ENCODE measurements at regions not wholly inside any gene's neighbourhood (a gene's known extent, or its start where the extent isn't known, plus 50 kb on each side); places are given as distances from the start of the nearest gene placed in this dataset.

- no peaks in the 10 kb centered on the region for H3K9me3 ChIP-seq (ENCODE audit: control insufficient read depth, low read length)
Observed at GRCh38 chr9:13447843-13448422, 168.4 kb upstream of the MPDZ start.

GRCh38 chr9:13446938-13447842 is 167.7 kb upstream of the MPDZ start:
- H3K4me2 ChIP-seq (ENCODE audit: low read length, poor library complexity, severe bottlenecking) = no peak overlapping the region
- no peak overlapping the region for H4K91ac ChIP-seq (ENCODE audit: low read length)
- H3K9ac ChIP-seq (ENCODE audit: low read length) = peak overlapping the region; percentile 64
- H3K4me1 ChIP-seq (ENCODE audit: control insufficient read depth, insufficient read depth, low read depth, low read length) = no peaks in the 10 kb centered on the region
- H2BK5ac ChIP-seq (ENCODE audit: low read depth, low read length, poor library complexity, severe bottlenecking) = no peak overlapping the region
- H3K9me3 ChIP-seq (ENCODE audit: control insufficient read depth, low read length) = no peaks in the 10 kb centered on the region
- no peak overlapping the region for H3K18ac ChIP-seq (ENCODE audit: low read depth in 1 of 2, low read length in 2 of 2)
- H2BK12ac ChIP-seq (ENCODE audit: low read length in 2 of 2) = no peak overlapping the region
- H3K14ac ChIP-seq (ENCODE audit: low read length in 2 of 2) = no peak overlapping the region
- H3K23ac ChIP-seq (ENCODE audit: low read length in 2 of 2) = no peak overlapping the region
- no peak overlapping the region for H2BK120ac ChIP-seq (ENCODE audit: low read depth, low read length)
- no peaks in the 10 kb centered on the region for H3K79me1 ChIP-seq (replicated peaks; ENCODE audit: low read length, poor library complexity, severe bottlenecking)
- H3K4me3 ChIP-seq (ENCODE audit: insufficient read depth in 1 of 2, low read depth in 1 of 2, low read length in 2 of 2) = peak overlapping the region in 1 of 2 experiments; percentile 29
- no peak overlapping the region for H4K8ac ChIP-seq (ENCODE audit: low read length)
- no peak overlapping the region for H3K4ac ChIP-seq (ENCODE audit: low read depth in 1 of 2, low read length in 2 of 2)
- no peak overlapping the region for H2BK15ac ChIP-seq (ENCODE audit: low read depth, poor library complexity, severe bottlenecking)
- H3K27ac ChIP-seq (ENCODE audit: low read length, poor library complexity, severe bottlenecking) = no peak overlapping the region
- no peak for DNase-seq
- no peak overlapping the region for H2AK5ac ChIP-seq (ENCODE audit: low read length, severe bottlenecking)
- no peaks in the 10 kb centered on the region for H3K27me3 ChIP-seq (ENCODE audit: control insufficient read depth in 1 of 2, insufficient read depth in 1 of 2, low read length in 2 of 2)
- WGBS = 100% methylated on average over 3 of the region's 5 CpGs
- no peaks in the 10 kb centered on the region for H3K36me3 ChIP-seq (ENCODE audit: control insufficient read depth in 1 of 2, insufficient read depth in 2 of 2, low read depth in 1 of 2, low read length in 2 of 2)
- no peak overlapping the region for H2AFZ ChIP-seq (ENCODE audit: low read depth, low read length)

More at GRCh38 chr9:13447843-13448422, 168.4 kb upstream of the MPDZ start:
- WGBS = 66% methylated on average over 3 of the region's 3 CpGs
- Histone ChIP-seq H3K4me2 (ENCODE audit: low read length, poor library complexity, severe bottlenecking) (no peak overlapping the region), H3K27ac (ENCODE audit: low read length, poor library complexity, severe bottlenecking) (no peak overlapping the region), H3K4ac (ENCODE audit: low read depth in 1 of 2, low read length in 2 of 2) (no peak overlapping the region), H3K36me3 (ENCODE audit: control insufficient read depth in 1 of 2, insufficient read depth in 2 of 2, low read depth in 1 of 2, low read length in 2 of 2) (no peaks in the 10 kb centered on the region), H3K23ac (ENCODE audit: low read length in 2 of 2) (no peak overlapping the region), H2BK5ac (ENCODE audit: low read depth, low read length, poor library complexity, severe bottlenecking) (no peak overlapping the region), H2BK15ac (ENCODE audit: low read depth, poor library complexity, severe bottlenecking) (no peak overlapping the region), H2AFZ (ENCODE audit: low read depth, low read length) (no peak overlapping the region), H3K4me3 (ENCODE audit: insufficient read depth in 1 of 2, low read depth in 1 of 2, low read length in 2 of 2) (no peak overlapping the region), H3K27me3 (ENCODE audit: control insufficient read depth in 1 of 2, insufficient read depth in 1 of 2, low read length in 2 of 2) (no peaks in the 10 kb centered on the region), H4K91ac (ENCODE audit: low read length) (no peak overlapping the region), H3K79me1 (replicated peaks; ENCODE audit: low read length, poor library complexity, severe bottlenecking) (no peaks in the 10 kb centered on the region), H3K14ac (ENCODE audit: low read length in 2 of 2) (no peak overlapping the region), H2BK120ac (ENCODE audit: low read depth, low read length) (no peak overlapping the region), H2BK12ac (ENCODE audit: low read length in 2 of 2) (no peak overlapping the region), H3K9ac (ENCODE audit: low read length) (no peak overlapping the region), H3K18ac (ENCODE audit: low read depth in 1 of 2, low read length in 2 of 2) (no peak overlapping the region), H2AK5ac (ENCODE audit: low read length, severe bottlenecking) (no peak overlapping the region), H3K4me1 (ENCODE audit: control insufficient read depth, insufficient read depth, low read depth, low read length) (no peaks in the 10 kb centered on the region), H4K8ac (ENCODE audit: low read length) (no peak overlapping the region)
- no peak for DNase-seq

GRCh38 chr9:13446286-13446937 is 166.9 kb upstream of the MPDZ start:
- H3K79me1 ChIP-seq (replicated peaks; ENCODE audit: low read length, poor library complexity, severe bottlenecking) = no peaks in the 10 kb centered on the region
- H3K4ac ChIP-seq (ENCODE audit: low read depth in 1 of 2, low read length in 2 of 2) = no peak overlapping the region
- H3K18ac ChIP-seq (ENCODE audit: low read depth in 1 of 2, low read length in 2 of 2) = no peak overlapping the region
- no peaks in the 10 kb centered on the region for H3K4me1 ChIP-seq (ENCODE audit: control insufficient read depth, insufficient read depth, low read depth, low read length)
- H3K9ac ChIP-seq (ENCODE audit: low read length) = peak overlapping the region; percentile 6
- DNase-seq = no peak
- no peak overlapping the region for H3K14ac ChIP-seq (ENCODE audit: low read length in 2 of 2)
- H2AFZ ChIP-seq (ENCODE audit: low read depth, low read length) = no peak overlapping the region
- no peak overlapping the region for H2BK5ac ChIP-seq (ENCODE audit: low read depth, low read length, poor library complexity, severe bottlenecking)
- H2AK5ac ChIP-seq (ENCODE audit: low read length, severe bottlenecking) = no peak overlapping the region
- H3K27ac ChIP-seq (ENCODE audit: low read length, poor library complexity, severe bottlenecking) = no peak overlapping the region
- H3K23ac ChIP-seq (ENCODE audit: low read length in 2 of 2) = no peak overlapping the region
- H2BK120ac ChIP-seq (ENCODE audit: low read depth, low read length) = no peak overlapping the region
- no peak overlapping the region for H2BK12ac ChIP-seq (ENCODE audit: low read length in 2 of 2)
- no peaks in the 10 kb centered on the region for H3K27me3 ChIP-seq (ENCODE audit: control insufficient read depth in 1 of 2, insufficient read depth in 1 of 2, low read length in 2 of 2)
- 95% methylated on average over 7 of the region's 8 CpGs for WGBS
- H3K4me3 ChIP-seq (ENCODE audit: insufficient read depth in 1 of 2, low read depth in 1 of 2, low read length in 2 of 2) = no peak overlapping the region
- H3K36me3 ChIP-seq (ENCODE audit: control insufficient read depth in 1 of 2, insufficient read depth in 2 of 2, low read depth in 1 of 2, low read length in 2 of 2) = no peaks in the 10 kb centered on the region
- H4K91ac ChIP-seq (ENCODE audit: low read length) = no peak overlapping the region
- H3K9me3 ChIP-seq (ENCODE audit: control insufficient read depth, low read length) = no peaks in the 10 kb centered on the region
- H3K4me2 ChIP-seq (ENCODE audit: low read length, poor library complexity, severe bottlenecking) = no peak overlapping the region
- no peak overlapping the region for H2BK15ac ChIP-seq (ENCODE audit: low read depth, poor library complexity, severe bottlenecking)
- no peak overlapping the region for H4K8ac ChIP-seq (ENCODE audit: low read length)

GRCh38 chr9:13445103-13445500 is 165.6 kb upstream of the MPDZ start:
- no peak overlapping the region for H2AK5ac ChIP-seq (ENCODE audit: low read length, severe bottlenecking)
- H3K4me3 ChIP-seq (ENCODE audit: insufficient read depth in 1 of 2, low read depth in 1 of 2, low read length in 2 of 2) = peak overlapping the region in 1 of 2 experiments; percentile 65
- no peaks in the 10 kb centered on the region for H3K27me3 ChIP-seq (ENCODE audit: control insufficient read depth in 1 of 2, insufficient read depth in 1 of 2, low read length in 2 of 2)
- H2AFZ ChIP-seq (ENCODE audit: low read depth, low read length) = no peak overlapping the region
- no peaks in the 10 kb centered on the region for H3K4me1 ChIP-seq (ENCODE audit: control insufficient read depth, insufficient read depth, low read depth, low read length)
- no peak overlapping the region for H3K27ac ChIP-seq (ENCODE audit: low read length, poor library complexity, severe bottlenecking)
- H3K36me3 ChIP-seq (ENCODE audit: control insufficient read depth in 1 of 2, insufficient read depth in 2 of 2, low read depth in 1 of 2, low read length in 2 of 2) = no peaks in the 10 kb centered on the region
- H3K9ac ChIP-seq (ENCODE audit: low read length) = peak overlapping the region; percentile 62
- no peak overlapping the region for H3K4ac ChIP-seq (ENCODE audit: low read depth in 1 of 2, low read length in 2 of 2)
- no peak overlapping the region for H4K91ac ChIP-seq (ENCODE audit: low read length)
- H3K4me2 ChIP-seq (ENCODE audit: low read length, poor library complexity, severe bottlenecking) = no peak overlapping the region
- no peak overlapping the region for H3K23ac ChIP-seq (ENCODE audit: low read length in 2 of 2)
- H3K79me1 ChIP-seq (replicated peaks; ENCODE audit: low read length, poor library complexity, severe bottlenecking) = no peaks in the 10 kb centered on the region
- no peak overlapping the region for H2BK12ac ChIP-seq (ENCODE audit: low read length in 2 of 2)
- no peak overlapping the region for H4K8ac ChIP-seq (ENCODE audit: low read length)
- H2BK5ac ChIP-seq (ENCODE audit: low read depth, low read length, poor library complexity, severe bottlenecking) = no peak overlapping the region
- 97% methylated on average over 3 of the region's 4 CpGs for WGBS
- H2BK15ac ChIP-seq (ENCODE audit: low read depth, poor library complexity, severe bottlenecking) = no peak overlapping the region
- no peak for DNase-seq
- no peak overlapping the region for H2BK120ac ChIP-seq (ENCODE audit: low read depth, low read length)
- no peak overlapping the region for H3K18ac ChIP-seq (ENCODE audit: low read depth in 1 of 2, low read length in 2 of 2)
- no peak overlapping the region for H3K14ac ChIP-seq (ENCODE audit: low read length in 2 of 2)
- H3K9me3 ChIP-seq (ENCODE audit: control insufficient read depth, low read length) = no peaks in the 10 kb centered on the region
